Inferior parietal cortex (tissue), 1 donor: ENCODE measurements at regions not wholly inside any gene's neighbourhood (a gene's known extent, or its start where the extent isn't known, plus 50 kb on each side); places are given as distances from the start of the nearest gene placed in this dataset.
"Not testable (repeated sequence)": the region's sequence is repeated elsewhere in the genome, so short reads cannot be mapped to it uniquely, and the experiment has no call there.

Source experiments
- DNase-seq: peaks from one replicate; pipeline ENCODE4 v3.0.0-alpha.2; 2016; ENCODE audit errors: extremely low spot score

DNA sequence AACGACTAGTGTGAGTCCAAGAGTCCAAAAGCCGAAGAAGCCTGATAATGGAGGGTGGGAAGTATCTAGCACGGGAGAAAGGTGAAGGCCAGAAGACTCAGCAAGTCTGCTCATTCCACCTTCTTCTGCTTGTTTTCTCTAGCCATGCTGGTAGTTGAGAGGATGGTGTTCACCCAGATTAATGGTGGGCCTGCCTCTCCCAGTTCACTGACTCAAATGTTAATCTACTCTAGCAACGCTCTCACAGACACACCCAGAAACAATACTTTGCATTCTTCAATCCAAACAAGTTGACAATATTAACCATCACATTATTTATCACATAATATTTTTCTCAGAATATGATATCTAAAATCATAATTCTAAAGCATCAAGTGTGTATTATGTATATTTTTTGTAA is 1055.1 kb upstream of the PCDH10 start:
- DNase-seq = no peak

DNA sequence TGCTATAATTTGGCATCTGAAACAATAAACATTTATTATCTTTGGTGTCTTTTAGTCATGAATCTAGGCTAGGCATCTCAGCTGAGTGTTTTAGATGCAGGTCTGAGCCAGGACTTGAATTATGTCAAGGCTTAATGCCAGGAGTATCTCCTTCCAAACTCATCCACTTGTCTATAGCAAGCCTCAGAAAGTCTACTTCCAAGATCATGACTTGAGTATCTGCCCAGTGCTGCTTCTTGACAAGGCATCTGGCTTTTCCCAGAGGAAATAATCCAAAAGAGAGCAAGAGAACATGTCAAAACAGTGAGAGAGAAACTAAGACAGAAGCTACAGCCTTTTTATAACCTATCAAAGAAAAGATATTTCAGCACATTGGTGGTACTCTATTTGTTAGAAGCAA is 1052.1 kb upstream of the PCDH10 start:
- DNase-seq = no peak

DNA sequence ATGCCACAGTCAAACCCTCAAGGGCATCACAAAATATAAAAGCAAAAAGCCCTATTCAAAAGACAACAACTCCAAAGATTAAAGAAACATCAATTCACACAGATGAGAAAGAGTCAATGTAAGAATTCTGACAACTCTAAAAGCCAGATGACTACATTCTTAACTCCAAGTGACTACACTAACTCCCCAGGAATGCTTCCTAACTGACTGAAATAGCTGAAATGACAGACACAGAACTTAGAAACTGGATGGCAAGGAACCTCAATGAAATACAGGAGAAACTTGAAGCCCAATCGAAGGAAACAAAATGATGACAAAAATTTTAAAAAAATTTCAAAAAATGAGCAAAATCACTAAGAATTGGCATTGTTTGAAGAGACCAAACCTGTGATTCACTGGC is 1047.6 kb upstream of the PCDH10 start:
- DNase-seq = no peak

DNA sequence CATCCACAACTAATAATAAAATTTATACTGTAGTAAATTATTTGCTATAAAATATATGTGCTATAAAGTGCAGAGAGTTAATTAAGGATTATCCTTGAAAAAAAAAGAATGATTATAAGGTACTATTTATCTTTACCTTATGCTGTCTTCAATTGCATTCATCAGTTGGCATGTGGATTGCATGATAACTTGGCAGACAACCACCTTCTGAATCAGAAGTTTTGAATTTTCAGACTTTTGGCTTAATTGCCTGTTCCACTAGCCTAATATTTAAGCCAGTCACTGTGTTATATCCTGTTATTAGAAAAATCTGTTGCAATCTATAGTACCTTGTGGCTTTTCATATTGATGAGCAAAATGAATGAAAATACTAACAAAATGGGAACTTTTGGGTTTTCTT is 1040.3 kb upstream of the PCDH10 start:
- DNase-seq = no peak

DNA sequence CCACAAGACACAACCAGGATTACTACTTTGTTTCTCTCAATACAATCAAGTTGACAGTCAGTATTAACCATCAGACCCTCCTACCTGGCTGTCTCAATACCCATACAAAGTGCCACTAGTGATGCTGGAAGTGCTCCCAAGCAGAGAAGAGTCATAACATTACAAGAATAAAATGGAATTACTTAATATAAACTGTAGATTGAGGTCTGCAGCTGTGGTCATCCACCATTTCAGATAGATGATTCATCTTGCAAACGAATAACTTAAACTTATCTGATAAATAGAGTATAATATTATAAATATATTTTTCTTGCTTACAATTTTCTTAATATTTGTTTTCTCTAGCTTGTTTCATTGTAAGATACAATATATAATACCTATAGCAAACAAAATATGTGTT is 1034.2 kb upstream of the PCDH10 start:
- no peak for DNase-seq

DNA sequence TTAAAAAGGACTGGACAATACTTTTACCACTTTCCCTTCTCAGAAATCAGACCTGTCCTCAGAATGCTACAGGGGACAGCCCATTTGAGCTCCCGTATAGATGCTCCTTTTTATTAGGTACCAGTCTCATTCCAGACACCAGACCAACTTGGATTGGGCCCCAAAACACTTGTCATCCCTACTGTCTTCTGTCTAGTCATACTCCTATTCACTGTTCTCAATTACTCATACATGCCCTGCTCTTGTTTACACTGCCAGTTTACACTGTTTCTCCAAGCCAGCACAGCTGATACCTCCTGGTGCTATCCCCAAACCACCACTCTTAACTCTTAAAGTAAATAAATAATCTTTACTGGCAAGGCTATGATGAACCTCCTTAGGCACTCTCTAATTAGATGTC is 1026.4 kb upstream of the PCDH10 start:
- DNase-seq = not testable (repeated sequence)

DNA sequence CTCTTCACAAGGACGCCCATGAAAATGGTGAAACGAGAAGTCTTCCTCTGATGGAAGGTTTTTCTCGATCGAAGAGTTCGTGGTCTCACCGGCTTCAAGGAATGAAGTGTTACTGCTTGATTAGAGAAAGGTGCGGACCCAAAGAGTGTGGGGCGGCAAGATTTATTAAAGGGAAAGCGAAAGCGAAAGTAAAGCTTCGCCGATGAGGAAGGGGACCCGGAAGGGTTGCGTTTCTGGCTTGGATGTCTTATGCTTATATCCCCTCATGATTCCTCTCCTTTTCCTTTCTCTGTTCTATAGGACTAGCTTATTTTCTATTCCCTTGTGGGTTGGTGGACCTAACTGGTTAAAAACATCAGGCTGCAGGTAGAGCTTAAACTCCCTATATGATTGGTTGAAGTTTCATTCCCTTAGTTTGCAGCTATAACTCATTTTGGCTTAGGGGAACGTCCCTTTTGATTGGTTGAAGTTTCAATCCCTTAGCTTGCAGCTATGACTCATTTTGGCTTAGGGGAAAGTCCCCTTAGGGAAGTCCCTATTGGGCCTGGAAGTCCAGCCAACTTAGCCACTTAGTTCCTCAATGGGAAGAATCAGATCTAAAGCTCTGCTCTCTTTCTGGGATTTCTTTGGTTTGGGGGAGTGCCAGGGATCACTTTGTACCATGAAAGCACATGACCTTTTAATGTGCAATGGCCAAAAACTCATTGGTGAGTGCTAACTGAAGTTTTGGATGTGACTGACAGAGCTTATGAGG is 1025.0 kb upstream of the PCDH10 start:
- DNase-seq = no peak

DNA sequence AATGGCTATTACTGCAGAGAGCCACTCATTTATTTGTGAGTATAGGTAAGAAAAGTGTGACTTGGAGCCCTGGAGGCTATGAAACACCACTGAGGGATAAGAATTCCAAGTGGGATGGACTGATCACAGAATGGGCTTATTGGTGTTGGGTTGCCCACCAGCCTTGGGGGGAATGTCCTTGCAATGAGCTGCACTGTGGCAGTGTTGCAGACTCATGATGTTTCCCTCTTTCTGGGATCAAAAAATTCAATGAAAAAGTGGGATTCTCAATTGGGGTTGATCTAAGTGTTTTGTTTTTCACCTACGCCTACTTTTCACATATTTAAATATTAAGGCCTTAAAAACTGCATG is 1024.5 kb upstream of the PCDH10 start:
- DNase-seq = no peak

DNA sequence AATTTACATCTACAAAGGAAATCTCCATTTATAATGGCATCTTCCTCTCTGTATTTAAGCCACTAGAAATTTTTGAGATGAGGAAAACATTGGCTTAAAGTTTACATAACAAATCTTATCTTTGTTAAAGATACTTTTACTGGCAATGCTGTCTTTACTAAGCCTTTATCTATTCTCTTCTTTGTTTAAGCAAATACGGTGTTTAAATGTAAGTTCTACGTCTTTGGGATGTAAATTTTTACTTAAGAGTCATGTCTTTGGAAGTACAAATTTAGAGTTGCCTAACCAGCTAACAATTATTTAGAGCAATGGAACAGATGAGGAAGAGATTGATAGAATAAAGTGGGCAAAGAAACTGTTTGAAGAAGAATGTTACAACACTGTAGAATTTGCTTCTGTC is 1024.0 kb upstream of the PCDH10 start:
- DNase-seq = no peak

DNA sequence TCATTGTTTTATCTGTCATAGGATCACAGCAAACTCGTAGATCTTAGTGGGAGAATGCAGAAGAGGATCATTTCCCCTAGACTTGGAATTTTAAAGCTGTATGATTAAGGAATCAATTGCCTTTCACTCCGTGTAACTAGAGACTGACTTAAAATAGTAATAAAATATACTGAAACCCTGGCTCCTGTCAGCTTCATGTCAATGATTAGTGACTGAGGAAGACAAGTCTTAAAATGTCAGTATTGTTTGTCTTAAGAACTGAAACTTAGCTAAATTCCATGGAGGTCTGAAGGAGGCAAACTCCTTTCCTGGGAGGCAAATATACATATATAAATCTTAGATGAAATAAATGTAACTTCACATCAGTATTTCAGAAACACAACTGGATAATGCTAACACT is 1016.7 kb upstream of the PCDH10 start:
- no peak for DNase-seq

DNA sequence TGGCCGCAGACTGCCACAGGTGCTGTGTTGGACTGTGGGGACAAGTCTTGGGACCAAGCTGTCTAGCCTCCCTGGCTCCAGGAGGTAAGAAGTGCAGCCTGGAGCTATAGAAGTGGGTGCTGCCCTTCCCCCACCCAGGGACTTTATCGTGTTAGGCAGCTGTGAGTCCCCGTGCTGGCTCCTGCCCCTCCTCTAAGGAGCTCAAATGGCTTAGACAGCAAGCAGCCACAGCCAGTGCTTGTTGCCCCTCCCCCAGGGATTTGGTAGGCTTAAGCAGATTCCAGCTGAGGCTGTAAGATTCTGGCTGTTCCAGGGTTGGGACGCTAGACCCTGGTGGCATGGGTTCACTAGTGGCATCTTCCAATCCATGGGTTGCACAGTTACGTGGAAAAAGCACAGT is 979.4 kb upstream of the PCDH10 start:
- DNase-seq = no peak

DNA sequence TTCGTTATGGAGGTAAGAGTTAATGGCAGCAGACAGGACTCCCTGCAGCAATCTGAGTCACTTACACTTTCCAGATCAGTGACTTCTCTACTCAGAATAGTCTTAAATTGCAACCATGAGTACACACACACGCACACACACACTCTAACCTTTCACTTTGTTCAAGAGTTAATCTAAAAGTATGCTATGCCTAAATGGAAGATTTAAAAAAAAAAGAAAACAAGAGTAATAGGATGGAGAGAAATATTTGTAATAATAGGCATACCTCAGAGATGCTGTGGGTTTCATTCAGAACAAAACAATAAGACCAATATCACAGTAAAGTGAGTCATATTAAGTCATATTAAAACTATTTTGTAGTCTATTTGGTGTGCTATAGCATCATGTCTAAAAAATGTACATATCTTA is 969.1 kb upstream of the PCDH10 start:
- no peak for DNase-seq

DNA sequence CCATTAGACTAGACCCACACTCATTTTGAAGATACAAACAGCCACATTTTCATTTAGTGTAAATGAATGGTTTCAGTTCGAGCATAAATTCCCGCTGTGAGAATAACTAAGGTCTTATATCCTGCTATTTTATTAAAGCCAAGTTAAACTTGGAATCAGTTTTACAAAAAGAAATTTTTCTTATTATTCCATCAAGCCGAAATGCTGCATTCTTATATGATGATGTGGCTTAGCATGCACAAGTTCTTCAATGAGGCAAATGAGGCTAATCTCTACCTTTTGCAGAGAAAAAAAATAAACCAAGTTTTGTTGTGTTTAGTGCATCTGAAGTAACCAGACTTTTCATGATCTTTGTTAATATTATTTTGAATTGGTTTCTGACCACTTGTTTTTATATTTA is 953.9 kb upstream of the PCDH10 start:
- no peak for DNase-seq

DNA sequence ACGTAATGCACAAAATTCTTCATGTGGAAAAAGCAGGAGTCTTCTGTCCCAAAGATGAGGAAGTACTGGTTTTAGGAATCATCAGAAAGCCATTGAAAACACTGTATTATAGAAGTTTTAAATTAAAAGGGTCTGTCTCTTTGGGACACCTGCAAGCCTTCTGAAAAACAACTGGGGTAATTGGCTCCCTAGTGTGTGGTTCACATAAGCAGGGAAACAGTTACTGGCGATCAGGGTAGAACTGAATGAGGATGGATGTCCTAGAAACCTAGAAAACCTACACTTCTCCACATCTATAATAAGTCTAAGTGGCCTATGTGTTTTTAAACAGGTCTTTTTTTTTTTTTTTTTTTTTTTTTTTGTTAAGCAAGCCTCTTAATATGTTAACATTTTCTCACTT is 945.5 kb upstream of the PCDH10 start:
- no peak for DNase-seq

DNA sequence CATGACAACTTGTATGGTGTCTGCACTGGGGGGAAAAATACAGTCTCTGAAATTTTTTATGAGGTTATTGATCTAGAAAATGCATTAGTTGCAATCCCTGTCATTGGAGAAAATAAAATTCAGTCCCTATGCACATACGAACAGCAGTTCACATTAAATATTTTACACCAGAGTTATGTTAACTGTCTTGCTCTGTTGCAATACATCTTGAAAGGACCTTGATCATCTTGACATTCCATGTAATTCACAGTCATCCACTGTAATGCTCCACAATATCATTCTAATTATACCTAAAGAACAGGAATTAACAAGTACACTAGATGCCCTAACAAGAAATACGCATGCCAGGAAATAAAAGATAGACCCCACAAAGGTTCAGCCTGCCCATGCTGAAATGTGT is 934.6 kb upstream of the PCDH10 start:
- DNase-seq = no peak

DNA sequence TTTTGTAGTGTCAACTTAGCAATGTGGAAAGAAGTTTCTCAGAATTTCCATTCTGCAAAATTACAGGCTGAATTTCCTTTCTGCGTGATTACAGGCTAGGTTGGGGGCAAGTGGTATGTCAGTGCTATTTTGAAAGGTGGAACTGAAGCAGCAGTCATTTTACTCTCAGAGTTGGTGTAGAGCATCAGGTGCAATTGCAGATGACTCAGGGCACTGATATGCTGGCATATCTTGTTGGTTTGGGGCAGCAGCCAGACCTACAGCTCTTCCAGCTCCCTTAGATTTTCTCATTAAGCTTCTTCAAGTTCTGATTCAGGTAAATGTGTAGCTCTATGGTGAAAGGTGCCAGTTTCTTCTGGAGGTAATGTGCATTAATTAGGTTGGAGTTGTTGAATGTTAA is 930.7 kb upstream of the PCDH10 start:
- no peak for DNase-seq

DNA sequence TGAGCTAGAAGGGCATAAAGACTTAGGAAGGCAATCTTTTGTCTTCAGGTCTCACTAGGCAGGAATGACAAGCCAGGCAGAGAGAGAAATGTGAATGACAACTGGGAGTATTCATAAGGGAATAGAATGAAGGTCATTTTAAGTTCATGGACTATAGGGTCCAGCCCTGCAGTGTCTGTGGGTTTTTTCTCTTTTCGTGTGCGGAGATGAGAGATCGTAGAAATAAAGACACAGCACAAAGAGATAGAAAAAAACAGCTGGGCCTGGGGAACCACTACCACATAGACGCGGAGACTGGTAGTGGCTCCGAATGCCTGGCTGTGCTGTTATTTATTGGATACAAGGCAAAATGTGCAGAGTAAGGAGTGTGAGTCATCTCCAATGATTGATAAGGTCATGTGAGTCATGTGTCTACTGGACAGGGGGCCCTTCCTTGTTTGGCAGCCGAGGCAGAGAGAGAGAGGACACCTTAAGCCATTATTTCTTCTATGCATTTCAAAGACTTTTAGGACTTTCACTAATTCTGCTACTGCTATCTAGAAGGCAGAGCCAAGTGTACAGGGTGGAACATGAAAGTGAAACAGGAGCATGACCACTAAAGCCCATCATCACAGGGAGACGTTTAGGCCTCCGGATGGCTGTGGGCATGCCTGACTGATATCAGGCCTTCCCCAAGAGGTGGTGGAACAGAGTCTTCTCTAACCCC is 921.8 kb upstream of the PCDH10 start:
- DNase-seq = no peak

DNA sequence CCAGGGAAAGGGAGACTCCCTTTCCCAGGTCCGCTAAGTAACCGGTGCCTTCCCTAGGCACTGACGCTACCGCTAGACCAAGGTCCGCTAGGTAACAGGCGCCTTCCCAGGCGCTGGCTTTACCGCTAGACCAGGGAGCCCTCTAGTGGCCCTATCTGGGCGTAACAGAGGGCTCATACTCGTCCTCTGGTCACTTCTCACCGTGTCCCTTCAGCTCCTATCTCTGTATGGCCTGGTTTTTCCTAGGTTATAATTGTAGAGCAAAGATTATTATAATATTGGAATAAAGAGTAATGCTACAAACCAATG is 921.3 kb upstream of the PCDH10 start:
- not testable (repeated sequence) for DNase-seq

DNA sequence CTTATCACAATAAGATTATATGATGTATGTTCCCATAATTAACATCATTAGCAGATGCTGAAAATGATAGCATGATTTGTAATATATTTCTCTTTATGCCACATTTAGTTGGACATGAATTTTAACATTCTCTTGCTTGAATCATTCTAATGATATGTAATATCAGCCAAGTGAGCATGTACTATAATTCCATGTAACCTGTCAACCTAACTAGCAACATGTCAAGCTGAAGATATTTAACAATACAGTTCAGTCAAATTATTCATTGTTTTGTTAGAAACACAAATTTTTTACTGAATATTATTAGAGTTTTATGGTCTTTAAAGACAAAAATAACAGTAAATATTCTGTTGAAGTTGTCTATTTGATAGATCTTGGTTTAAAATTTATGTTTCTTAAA is 920.4 kb upstream of the PCDH10 start:
- no peak for DNase-seq

DNA sequence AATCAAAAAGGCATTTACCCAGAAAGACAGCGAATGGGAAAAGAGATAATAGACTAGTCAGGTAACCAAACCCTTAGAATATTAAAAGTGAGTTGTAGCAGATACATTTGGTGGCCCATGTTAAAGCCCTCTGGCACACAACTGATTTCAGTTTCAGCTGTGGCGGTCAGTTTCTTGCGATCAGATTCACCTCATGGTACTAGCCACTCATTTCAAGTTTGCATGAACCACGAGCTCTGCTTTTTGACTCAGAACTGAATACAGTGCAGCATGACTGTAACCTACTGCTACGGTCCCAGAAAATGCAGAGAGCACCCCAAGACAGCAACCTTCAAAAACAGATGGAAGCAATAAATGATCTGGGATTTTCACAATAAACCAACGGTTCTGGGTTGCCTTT is 919.1 kb upstream of the PCDH10 start:
- DNase-seq = no peak

DNA sequence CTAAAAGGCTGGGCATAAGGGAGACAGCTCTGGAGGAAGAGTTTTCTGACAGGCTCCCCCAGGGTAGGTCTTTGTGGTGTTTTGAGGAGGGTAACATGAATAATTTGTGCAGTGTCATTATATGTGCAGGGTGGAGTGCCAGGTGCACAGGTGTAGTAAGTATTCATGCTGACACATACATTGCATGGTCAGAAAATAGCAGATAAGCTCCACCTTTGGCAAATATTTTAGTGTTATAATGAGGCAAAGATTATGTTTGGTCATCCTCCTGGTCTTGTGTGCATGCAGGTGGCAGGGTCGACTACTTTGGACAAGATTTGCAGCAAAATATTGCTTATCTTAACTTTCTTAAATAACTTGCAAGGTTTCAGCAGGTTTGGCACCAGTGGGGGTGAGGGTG is 910.4 kb upstream of the PCDH10 start:
- no peak for DNase-seq

DNA sequence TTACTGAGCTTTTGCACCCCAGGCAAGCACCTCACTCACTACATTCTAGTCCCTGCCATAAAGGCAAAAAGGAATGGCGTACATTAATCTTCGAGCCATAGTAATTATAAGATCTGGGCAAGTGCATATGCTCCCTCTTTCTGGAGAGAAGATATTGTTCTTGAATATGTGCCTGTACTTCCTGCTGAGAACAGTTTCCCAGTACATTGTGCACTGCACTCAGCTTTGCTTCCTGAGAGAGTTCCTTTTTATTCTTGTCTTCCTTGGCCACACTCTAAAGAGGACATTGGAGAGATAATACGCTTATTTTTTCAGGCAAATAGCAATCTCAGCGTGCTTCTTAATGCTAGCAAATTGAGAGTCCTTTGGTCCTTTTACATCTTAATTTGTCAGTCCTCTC is 909.0 kb upstream of the PCDH10 start:
- DNase-seq = no peak

DNA sequence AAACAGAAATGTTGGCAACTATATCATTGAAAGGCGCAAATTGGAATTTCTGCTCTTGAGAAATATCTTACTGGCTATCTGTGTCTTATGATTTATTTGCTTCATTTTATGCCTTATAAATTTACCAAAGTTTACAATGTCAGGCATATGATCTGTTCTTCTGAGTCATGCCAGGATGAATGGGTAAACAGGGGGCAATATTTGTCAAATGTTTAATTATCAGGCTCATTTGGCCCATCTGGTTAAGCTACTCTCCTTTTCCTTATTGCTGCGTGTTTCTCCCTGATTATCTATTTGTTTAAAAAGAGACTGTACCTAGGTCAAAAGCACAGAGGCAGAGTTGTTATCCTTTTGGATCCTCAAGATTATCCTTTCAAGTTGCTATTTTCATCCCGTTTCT is 903.8 kb upstream of the PCDH10 start:
- DNase-seq = no peak

DNA sequence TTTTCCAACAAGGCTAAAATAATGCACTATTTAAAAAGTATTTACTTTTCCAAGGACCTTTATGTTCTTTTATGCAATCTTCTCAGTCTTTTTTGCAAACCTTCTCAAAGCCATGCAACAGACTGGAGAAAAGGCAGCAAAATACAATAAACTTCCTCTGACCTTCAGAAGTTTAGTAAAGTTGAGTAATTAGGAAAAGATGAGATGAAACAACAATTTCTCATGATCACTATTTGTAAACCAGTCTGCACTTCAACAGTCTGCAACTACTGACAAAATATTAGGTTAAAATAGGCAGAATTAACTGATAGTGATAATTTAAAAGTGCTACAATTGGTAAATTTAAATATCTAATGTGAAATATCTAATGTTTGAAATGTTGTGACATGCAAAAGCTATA is 884.9 kb upstream of the PCDH10 start:
- DNase-seq = no peak
